Colonic mucosa (tissue), 4 donors: ENCODE measurements at regions not wholly inside any gene's neighbourhood (a gene's known extent, or its start where the extent isn't known, plus 50 kb on each side); places are given as distances from the start of the nearest gene placed in this dataset.

Source experiments
- DNase-seq: peaks from one replicate; pipeline ENCODE4 v3.0.0-alpha.2; 2020
- H3K27ac ChIP-seq: fragments of 200-600 bp; one replicate; pipeline ENCODE4 v1.8.0; 2021
- H3K27me3 ChIP-seq: fragments of 200-600 bp; one replicate; pipeline ENCODE4 v1.8.0; 2021
- H3K36me3 ChIP-seq: fragments of 200-600 bp; one replicate; pipeline ENCODE4 v1.8.0; 2021
- H3K4me1 ChIP-seq: fragments of 200-600 bp; one replicate; pipeline ENCODE4 v1.8.0; 2021; ENCODE audit warnings: mild to moderate bottlenecking
- H3K4me3 ChIP-seq: fragments of 200-600 bp; one replicate; pipeline ENCODE4 v1.8.0; 2021
- H3K9ac ChIP-seq, 2 donors: one replicate each; pipeline ENCODE4 v1.7.0; 2013; ENCODE audit warnings: control low read depth in 2 of 2, low read depth in 2 of 2, low read length in 2 of 2
- H3K9me3 ChIP-seq: fragments of 200-600 bp; one replicate; pipeline ENCODE4 v1.8.0; 2021
- intact Hi-C: fragments of 100-400 bp; cut with DNase I; formaldehyde crosslinking; loops from one replicate; pipeline ENCODE4 v1.14.1; 2022
- TF ChIP-seq, protein P1 (sequence below): fragments of 200-600 bp; IDR thresholded peaks from one replicate; pipeline ENCODE4 v1.8.0; 2022; ENCODE audit warnings: antibody characterized with exemption, mild to moderate bottlenecking
- donor health status: healthy.
- donor health status: DM: no; HTN: no; CAD: no.
- donor health status: DM: no; HTN: no; CAD: no.

DNA sequence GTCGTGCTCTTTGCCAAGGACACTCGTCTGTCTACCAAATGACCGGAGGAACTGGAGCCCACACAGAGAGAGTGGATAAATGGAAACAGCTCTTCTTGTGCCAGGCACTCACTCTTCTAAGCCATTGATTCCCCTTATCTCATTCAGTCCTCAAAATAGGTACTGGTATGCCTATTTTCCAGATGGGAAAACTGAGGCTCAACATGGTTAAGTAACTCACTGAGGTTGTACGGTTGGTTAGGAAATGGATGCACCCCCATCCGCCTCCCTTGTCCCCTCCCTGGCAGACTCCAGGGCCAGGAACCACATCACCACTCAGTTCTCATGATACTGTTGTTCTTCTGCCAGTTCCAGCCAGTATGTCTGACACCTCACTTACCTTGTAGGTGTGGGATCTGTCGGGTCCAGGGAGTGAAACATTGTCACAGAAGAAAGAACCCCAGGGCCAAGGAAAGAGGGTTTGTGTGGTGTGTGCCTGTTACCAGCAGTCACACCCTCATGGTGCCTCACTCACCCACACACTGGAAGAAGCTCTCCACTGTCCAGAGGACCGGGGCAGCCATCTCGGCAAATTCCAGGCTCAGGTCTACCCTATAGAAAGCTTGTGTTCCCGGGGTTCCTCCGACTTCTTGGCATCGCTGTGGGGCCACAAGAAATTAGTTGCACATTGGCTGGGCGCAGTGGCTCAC is 58.8 kb upstream of the TARDBP start:
- Histone ChIP-seq H3K4me3 (no peak overlapping the region), H3K9ac (no peak overlapping the region), H3K27ac (no peak overlapping the region), H3K4me1 (no peaks in the 10 kb centered on the region), H3K27me3 (no peaks in the 10 kb centered on the region), H3K9me3 (no peaks in the 10 kb centered on the region), H3K36me3 (no peaks in the 10 kb centered on the region)
- DNase-seq = no peak
- TF ChIP-seq, protein P1, sequence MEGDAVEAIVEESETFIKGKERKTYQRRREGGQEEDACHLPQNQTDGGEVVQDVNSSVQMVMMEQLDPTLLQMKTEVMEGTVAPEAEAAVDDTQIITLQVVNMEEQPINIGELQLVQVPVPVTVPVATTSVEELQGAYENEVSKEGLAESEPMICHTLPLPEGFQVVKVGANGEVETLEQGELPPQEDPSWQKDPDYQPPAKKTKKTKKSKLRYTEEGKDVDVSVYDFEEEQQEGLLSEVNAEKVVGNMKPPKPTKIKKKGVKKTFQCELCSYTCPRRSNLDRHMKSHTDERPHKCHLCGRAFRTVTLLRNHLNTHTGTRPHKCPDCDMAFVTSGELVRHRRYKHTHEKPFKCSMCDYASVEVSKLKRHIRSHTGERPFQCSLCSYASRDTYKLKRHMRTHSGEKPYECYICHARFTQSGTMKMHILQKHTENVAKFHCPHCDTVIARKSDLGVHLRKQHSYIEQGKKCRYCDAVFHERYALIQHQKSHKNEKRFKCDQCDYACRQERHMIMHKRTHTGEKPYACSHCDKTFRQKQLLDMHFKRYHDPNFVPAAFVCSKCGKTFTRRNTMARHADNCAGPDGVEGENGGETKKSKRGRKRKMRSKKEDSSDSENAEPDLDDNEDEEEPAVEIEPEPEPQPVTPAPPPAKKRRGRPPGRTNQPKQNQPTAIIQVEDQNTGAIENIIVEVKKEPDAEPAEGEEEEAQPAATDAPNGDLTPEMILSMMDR = no peak
- intact Hi-C loops = no loop called here

DNA sequence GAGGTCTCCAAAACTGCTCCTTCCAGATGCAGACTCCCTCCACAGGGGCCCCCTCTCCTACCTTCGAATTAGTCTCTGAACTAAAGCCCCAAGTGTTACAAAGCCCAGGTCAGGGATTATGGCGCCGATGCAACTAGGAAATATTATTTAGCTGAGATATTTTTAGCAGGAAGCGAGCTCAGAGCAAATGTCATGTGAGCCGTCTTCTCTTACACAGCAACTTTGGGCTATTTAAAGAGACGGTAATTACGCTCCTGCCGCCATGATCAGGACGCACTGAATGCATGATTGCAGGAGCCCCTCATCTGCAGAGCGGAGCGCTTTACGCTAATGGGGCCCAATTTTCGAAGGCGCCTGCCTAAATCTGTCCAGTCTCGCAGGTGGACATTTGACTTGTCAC is 55.3 kb upstream of the TARDBP start:
- intact Hi-C loops = no loop called here
- H3K27ac ChIP-seq = no peak overlapping the region
- TF ChIP-seq, protein P1 = no peak
- no peaks in the 10 kb centered on the region for H3K36me3 ChIP-seq
- no peak for DNase-seq
- no peak overlapping the region for H3K9ac ChIP-seq
- H3K9me3 ChIP-seq = no peaks in the 10 kb centered on the region
- no peaks in the 10 kb centered on the region for H3K27me3 ChIP-seq
- no peak overlapping the region for H3K4me3 ChIP-seq
- H3K4me1 ChIP-seq = no peaks in the 10 kb centered on the region

DNA sequence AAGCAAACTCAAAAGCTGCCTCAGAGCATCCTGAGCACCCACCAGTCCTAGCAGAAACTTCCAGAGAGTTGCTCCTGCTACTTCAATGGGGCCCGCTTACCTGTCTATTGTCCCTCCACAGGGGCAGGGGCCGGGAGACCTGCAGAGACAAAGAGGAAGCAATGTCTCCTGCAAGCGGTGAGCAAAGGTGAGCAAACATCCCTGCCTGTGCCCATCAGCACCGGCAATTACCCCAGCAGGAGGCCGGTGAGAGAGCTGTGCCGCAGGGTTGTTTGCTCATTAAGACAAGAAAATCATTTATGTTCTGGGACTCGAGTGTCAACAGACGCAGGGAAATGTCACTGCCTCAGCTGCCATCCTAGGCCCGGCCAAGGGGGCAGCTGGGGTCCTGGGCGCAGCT is 53.8 kb upstream of the TARDBP start:
- intact Hi-C loops = no loop called here
- Histone ChIP-seq H3K36me3 (no peaks in the 10 kb centered on the region), H3K9me3 (no peaks in the 10 kb centered on the region), H3K27me3 (no peaks in the 10 kb centered on the region), H3K9ac (no peak overlapping the region), H3K27ac (no peak overlapping the region), H3K4me3 (no peak overlapping the region), H3K4me1 (no peaks in the 10 kb centered on the region)
- TF ChIP-seq, protein P1 = no peak
- no peak for DNase-seq

DNA sequence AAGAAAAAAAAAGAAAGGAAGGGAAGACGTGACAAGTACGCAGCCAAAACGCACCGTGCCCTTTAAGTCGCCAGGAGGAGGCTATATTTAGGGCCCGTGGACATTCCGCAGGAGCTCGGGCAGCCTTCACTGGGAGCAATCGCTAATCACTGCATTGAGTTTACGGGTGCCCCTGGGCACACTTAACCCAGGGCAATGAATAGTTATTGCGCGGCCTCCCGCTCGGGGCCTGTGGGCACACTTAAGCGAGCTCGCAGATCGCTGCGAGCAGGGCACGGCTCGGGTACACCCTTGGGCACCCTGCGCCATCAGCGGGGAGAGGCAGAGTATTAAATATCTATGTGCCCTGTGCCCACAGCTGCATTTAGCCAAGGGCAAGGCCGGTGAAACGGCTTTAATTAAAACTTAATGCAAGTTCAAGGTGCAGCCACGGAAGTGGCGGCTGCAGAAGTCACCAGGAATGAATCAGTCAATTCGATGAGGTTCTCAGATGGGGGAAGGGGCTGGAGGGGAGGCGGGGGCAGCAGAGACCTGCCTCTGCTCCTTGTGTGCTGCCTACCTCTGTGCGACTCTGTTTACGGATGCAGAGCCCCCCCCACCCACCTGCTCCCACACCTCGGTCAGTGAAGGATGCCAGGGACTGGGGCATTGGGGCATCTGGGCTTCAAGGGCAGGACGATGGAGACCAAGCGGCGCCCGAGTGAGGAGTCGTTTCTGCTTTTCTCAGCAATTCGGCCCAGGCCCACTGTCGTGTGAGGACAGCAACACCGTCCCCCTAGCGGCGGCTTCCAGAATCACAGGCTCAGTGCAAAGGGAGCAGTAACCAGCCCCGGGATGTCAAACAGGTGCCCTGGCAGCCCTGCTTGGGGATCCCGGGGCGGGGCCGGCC is 51.8 kb upstream of the TARDBP start:
- TF ChIP-seq, protein P1 = peak; percentile 82
- Histone ChIP-seq H3K9me3 (no peaks in the 10 kb centered on the region), H3K4me3 (no peak overlapping the region), H3K27me3 (no peaks in the 10 kb centered on the region), H3K4me1 (no peaks in the 10 kb centered on the region), H3K36me3 (no peaks in the 10 kb centered on the region), H3K27ac (no peak overlapping the region), H3K9ac (no peak overlapping the region)
- intact Hi-C loops = no loop called here
- peak; percentile 87 for DNase-seq

DNA sequence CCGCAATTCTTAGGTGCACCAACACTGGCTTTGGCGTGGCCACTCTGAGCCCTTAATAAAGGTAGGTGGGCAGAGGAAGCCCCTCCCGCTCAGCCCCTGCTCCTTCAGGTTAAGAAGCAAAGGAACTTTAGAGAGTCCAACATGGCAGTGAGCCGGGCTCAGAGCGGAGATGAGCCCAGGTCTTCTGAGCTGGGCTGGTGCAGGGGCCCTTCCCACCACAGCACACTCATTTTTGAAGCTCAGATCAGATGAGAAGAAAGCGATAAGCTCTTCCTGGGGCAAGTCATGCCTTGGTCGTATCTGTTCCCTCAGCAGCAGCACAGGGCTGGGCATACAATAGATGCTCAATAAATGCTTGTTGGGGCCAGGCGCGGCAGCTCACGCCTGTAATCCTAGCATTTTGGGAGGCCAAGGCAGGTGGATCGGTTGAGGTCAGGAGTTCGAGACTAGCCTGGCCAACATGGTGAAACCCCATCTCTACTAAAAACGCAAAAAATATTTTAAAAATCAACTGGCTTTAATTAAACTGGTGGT is 51.1 kb upstream of the TARDBP start:
- no peak for DNase-seq
- Histone ChIP-seq H3K4me3 (no peak overlapping the region), H3K27ac (no peak overlapping the region), H3K4me1 (no peaks in the 10 kb centered on the region), H3K36me3 (no peaks in the 10 kb centered on the region), H3K27me3 (no peaks in the 10 kb centered on the region), H3K9ac (no peak overlapping the region), H3K9me3 (no peaks in the 10 kb centered on the region)
- intact Hi-C loops = no loop called here
- TF ChIP-seq, protein P1 = no peak
